ENCODE measurements at regions not wholly inside any gene's neighbourhood (a gene's known extent, or its start where the extent isn't known, plus 50 kb on each side); places are given as distances from the start of the nearest gene placed in this dataset.

DNA sequence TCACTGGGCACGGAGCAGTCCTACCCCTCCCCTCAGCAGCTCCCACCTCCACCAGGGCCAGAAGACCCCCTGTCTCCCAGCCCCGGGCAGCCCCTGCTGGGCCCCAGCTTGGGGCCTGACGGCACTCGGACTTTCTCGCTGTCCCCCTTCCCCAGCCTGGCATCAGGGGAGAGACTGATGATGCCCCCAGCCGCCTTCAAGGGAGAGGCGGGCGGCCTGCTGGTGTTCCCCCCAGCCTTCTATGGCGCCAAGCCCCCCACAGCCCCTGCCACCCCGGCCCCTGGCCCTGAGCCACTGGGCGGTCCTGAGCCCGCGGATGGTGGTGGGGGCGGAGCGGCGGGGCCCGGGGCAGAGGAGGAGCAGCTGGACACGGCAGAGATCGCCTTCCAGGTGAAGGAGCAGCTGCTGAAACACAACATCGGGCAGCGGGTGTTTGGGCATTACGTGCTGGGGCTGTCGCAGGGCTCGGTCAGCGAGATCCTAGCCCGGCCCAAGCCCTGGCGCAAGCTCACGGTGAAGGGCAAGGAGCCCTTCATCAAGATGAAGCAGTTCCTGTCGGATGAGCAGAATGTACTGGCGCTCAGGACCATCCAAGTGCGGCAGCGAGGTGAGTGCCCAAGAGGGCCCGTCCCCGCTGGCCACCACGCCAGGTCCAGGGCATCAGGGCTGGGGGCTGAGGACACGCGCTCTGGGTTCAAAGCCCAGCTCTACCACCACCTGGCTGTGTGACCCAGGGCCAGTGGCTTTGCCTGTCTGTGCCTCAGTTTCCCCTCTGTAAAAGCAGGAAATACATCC is 58.6 kb downstream of the PHETA1 start:
- Histone ChIP-seq H3K27me3 (ENCODE audit: low read depth) (peaks cover 24% of the 10 kb centered on the region), H3K36me3 (no peaks in the 10 kb centered on the region), H3K4me3 (no peak overlapping the region), H3K4me1 (no peaks in the 10 kb centered on the region), H3K9me3 (replicated peaks) (peaks cover 20% of the 10 kb centered on the region), H3K27ac (replicated peaks) (no peak overlapping the region)
- TF ChIP-seq, protein P1, sequence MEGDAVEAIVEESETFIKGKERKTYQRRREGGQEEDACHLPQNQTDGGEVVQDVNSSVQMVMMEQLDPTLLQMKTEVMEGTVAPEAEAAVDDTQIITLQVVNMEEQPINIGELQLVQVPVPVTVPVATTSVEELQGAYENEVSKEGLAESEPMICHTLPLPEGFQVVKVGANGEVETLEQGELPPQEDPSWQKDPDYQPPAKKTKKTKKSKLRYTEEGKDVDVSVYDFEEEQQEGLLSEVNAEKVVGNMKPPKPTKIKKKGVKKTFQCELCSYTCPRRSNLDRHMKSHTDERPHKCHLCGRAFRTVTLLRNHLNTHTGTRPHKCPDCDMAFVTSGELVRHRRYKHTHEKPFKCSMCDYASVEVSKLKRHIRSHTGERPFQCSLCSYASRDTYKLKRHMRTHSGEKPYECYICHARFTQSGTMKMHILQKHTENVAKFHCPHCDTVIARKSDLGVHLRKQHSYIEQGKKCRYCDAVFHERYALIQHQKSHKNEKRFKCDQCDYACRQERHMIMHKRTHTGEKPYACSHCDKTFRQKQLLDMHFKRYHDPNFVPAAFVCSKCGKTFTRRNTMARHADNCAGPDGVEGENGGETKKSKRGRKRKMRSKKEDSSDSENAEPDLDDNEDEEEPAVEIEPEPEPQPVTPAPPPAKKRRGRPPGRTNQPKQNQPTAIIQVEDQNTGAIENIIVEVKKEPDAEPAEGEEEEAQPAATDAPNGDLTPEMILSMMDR (IDR thresholded peaks at IDR 0.05; ENCODE audit: borderline replicate concordance): no peak
- no peak for DNase-seq
- intact Hi-C loops (cut with micrococcal nuclease): loop anchor here (10.0 kb wide), 1 partner anchor 375 kb away; no protein-coding TSS in a partner anchor

DNA sequence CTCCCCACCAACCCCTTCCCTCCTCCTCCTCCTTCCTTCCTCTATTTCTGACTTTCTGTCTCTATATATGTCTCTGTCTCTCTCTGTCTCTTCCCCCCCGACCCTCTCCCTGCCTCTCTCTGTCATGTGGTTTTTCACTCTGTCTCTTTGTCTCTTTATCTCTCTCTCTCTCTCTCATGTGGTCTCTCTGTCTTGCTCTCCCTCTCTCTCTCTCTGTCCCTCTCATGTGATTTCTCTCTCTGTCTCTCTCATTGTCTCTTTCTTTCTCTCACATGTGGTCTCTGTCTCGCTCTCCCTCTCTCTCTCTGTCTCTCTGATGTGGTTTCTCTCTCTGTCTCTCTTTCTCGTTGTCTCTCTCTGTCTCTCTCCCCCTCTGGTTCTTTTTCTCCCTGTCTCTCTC is 59.3 kb downstream of the PHETA1 start:
- Histone ChIP-seq H3K4me1 (no peaks in the 10 kb centered on the region), H3K4me3 (no peak overlapping the region), H3K36me3 (no peaks in the 10 kb centered on the region), H3K9me3 (replicated peaks) (peaks cover 27% of the 10 kb centered on the region), H3K27me3 (ENCODE audit: low read depth) (peaks cover 20% of the 10 kb centered on the region), H3K27ac (replicated peaks) (no peak overlapping the region)
- no peak for DNase-seq
- TF ChIP-seq, protein P1 (IDR thresholded peaks at IDR 0.05; ENCODE audit: borderline replicate concordance): no peak
- intact Hi-C loops (cut with micrococcal nuclease): no loop called here

DNA sequence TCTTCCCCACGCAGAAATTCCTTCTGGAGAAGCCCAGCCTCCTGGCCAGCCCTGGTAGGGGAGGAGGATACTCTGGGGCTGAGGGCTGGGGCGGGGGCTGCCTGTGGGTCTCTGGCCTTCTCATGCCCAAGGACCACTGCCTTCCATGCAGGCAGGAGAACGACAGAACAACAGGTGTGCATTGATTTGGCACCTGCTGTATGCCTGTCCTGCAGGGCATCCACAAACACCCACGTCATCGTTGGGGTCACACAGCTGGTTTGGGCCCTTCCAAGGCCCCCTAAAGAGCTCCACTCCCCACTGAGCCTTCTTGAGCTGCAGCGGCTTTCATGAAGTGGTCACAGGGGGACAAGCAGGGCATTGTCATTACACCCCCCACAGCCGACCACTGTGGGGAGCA is 60.4 kb downstream of the PHETA1 start:
- Histone ChIP-seq H3K4me1 (no peaks in the 10 kb centered on the region), H3K36me3 (no peaks in the 10 kb centered on the region), H3K4me3 (no peak overlapping the region), H3K27ac (replicated peaks) (no peak overlapping the region), H3K9me3 (replicated peaks) (peaks cover 38% of the 10 kb centered on the region), H3K27me3 (ENCODE audit: low read depth) (peaks cover 13% of the 10 kb centered on the region)
- TF ChIP-seq, protein P1 (IDR thresholded peaks at IDR 0.05; ENCODE audit: borderline replicate concordance): no peak
- intact Hi-C loops (cut with micrococcal nuclease): no loop called here
- DNase-seq: no peak

DNA sequence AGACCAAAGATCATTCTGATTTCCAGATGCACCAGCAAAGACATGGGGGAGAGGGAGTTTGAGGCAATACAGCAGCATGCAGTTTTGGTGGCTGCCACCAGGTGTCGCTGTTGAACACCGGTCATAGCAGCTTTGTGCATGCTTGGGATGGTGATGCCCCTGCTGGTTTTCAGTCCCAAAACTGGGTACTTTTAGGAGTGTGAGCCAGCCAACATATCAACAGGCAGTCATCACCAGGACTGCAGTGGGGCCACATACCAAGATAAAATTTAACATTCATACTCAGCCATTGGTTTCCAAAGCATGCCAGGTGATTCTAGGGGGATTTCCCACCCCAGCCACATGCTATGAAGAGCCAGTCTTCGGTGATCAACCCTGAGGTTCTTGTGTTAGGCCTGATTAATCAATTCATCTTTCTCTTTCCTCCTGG is 64.2 kb downstream of the PHETA1 start:
- Histone ChIP-seq H3K9me3 (replicated peaks) (peaks cover 43% of the 10 kb centered on the region), H3K27ac (replicated peaks) (no peak overlapping the region), H3K4me3 (no peak overlapping the region), H3K27me3 (ENCODE audit: low read depth) (peaks cover 4% of the 10 kb centered on the region), H3K36me3 (no peaks in the 10 kb centered on the region), H3K4me1 (no peaks in the 10 kb centered on the region)
- no peak for DNase-seq
- TF ChIP-seq, protein P1 (IDR thresholded peaks at IDR 0.05; ENCODE audit: borderline replicate concordance): peak; percentile 45
- intact Hi-C loops (cut with micrococcal nuclease): no loop called here

DNA sequence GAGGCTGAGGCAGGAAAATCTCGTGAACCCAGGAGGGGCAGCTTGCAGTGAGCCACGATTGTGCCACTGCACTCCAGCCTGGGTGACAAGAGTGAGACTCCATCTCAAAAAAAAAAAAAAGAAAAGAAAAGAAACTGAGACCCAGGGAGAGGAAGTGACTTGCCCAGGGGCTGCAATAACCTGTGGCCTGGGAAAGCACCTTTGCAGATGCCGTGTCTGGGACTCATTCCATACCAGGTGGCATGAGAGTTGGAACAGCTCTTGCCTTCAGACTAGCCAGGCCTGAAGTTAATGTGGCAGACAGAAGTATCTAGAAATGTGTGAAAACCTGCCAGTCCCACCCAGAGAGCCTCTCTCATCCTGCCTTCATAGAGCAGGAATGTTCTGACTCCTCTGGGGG is 65.4 kb downstream of the PHETA1 start:
- no peaks in the 10 kb centered on the region for H3K36me3 ChIP-seq
- H3K4me1 ChIP-seq: no peaks in the 10 kb centered on the region
- no peak overlapping the region for H3K27ac ChIP-seq (replicated peaks)
- intact Hi-C loops (cut with micrococcal nuclease): no loop called here
- peaks cover 43% of the 10 kb centered on the region for H3K9me3 ChIP-seq (replicated peaks)
- H3K27me3 ChIP-seq (ENCODE audit: low read depth): peaks cover 7% of the 10 kb centered on the region
- no peak for DNase-seq
- TF ChIP-seq, protein P1 (IDR thresholded peaks at IDR 0.05; ENCODE audit: borderline replicate concordance): no peak
- H3K4me3 ChIP-seq: no peak overlapping the region

Data from left ventricle myocardium inferior (tissue), 1 donor.